ENCODE measurements at regions not wholly inside any gene's neighbourhood (a gene's known extent, or its start where the extent isn't known, plus 50 kb on each side); places are given as distances from the start of the nearest gene placed in this dataset.

GRCh38 chr5:124395287-124395686 is 351.2 kb downstream of the ZNF608 start:
- H3K4me3 Mint-ChIP-seq, result no peak overlapping the region
- Histone ChIP-seq H3K9ac (ENCODE audit: extremely low read depth, insufficient read length, low read length) (no peak overlapping the region), H3K4me2 (ENCODE audit: insufficient read depth, insufficient read length, low read length) (no peak overlapping the region)

More at GRCh38 chr5:124395287-124395686, 351.2 kb downstream of the ZNF608 start:
- Histone ChIP-seq H3K4ac (ENCODE audit: low read depth, low read length) (no peak overlapping the region), H2BK5ac (ENCODE audit: insufficient read length, low read length) (no peak overlapping the region), H4K8ac (replicated peaks; ENCODE audit: insufficient read length, low read depth, low read length) (no peak overlapping the region), H3K4me1 (ENCODE audit: insufficient read depth, low read length) (no peaks in the 10 kb centered on the region; the same call in 1 of the 2 replicates), H3K14ac (ENCODE audit: insufficient read depth, low read length) (no peak overlapping the region), H3T11ph (ENCODE audit: low read length) (no peak overlapping the region), H2BK15ac (ENCODE audit: low read depth, low read length) (no peak overlapping the region), H3K18ac (ENCODE audit: insufficient read length, low read depth, low read length) (no peak overlapping the region), H2BK12ac (ENCODE audit: insufficient read length, low read depth, low read length) (no peak overlapping the region), H2AFZ (ENCODE audit: low read length) (no peak overlapping the region), H3K23me2 (ENCODE audit: insufficient read length, low read depth, low read length, poor library complexity, severe bottlenecking) (no peaks in the 10 kb centered on the region), H3K79me1 (ENCODE audit: insufficient read depth, low read depth, low read length, poor library complexity, severe bottlenecking) (no peaks in the 10 kb centered on the region), H3K27me3 (ENCODE audit: insufficient read depth, low read length) (no peaks in the 10 kb centered on the region), H2AK5ac (ENCODE audit: insufficient read length, low read length) (no peak overlapping the region), H4K91ac (ENCODE audit: insufficient read length, low read depth, low read length) (no peak overlapping the region), H3K27ac (ENCODE audit: insufficient read length, low read depth, low read length) (no peak overlapping the region), H2BK20ac (ENCODE audit: low read depth, low read length, poor library complexity, severe bottlenecking) (no peak overlapping the region), H3K56ac (ENCODE audit: insufficient read length, low read depth, low read length) (no peak overlapping the region), H2BK120ac (ENCODE audit: low read depth, low read length, poor library complexity, severe bottlenecking) (no peak overlapping the region), H3K79me2 (ENCODE audit: insufficient read depth, low read length) (no peaks in the 10 kb centered on the region), H4K5ac (ENCODE audit: insufficient read length, low read depth, low read length) (no peak overlapping the region), H3K23ac (ENCODE audit: insufficient read length, low read depth, low read length) (no peak overlapping the region), H4K20me1 (ENCODE audit: control insufficient read depth, insufficient read depth, insufficient read length) (no peaks in the 10 kb centered on the region), H3K9me3 (ENCODE audit: control insufficient read depth, low read depth, low read length) (peaks cover 4% of the 10 kb centered on the region)
- Mint-ChIP-seq H3K36me3 (ENCODE audit: insufficient read depth in 1 of 3, low read depth in 3 of 3) (peaks cover 7 to 13% (median 7%) of the 10 kb centered on the region in 3 experiments; a peak in 5 of 7 replicates), H3K27ac (peak overlapping the region in 2 of 3 experiments; percentile 8 to 66; a peak in 2 of 7 replicates), H3K9me3 (peaks cover 15% of the 10 kb centered on the region in 2 experiments), H3K27me3 (ENCODE audit: low read depth) (no peaks in the 10 kb centered on the region; the same call in 1 of the 2 replicates), H3K4me1 (peaks cover 21 to 22% of the 10 kb centered on the region in 2 experiments)
- WGBS (ENCODE audit: extremely low coverage, insufficient read length, low lambda C conversion rate), result no CpG with 5 or more reads among the region's 11 CpGs
- no peak for DNase-seq
- TF ChIP-seq CTCF (conservative IDR thresholded peaks at IDR 0.05), result no peak
